HG02642 (cell line): ENCODE measurements at regions not wholly inside any gene's neighbourhood (a gene's known extent, or its start where the extent isn't known, plus 50 kb on each side); places are given as distances from the start of the nearest gene placed in this dataset.

ENCODE experiments used
- ATAC-seq: cut with Tn5 transposase; IDR thresholded peaks from one replicate; pipeline ENCODE4 v1.9.1; 2021; ENCODE audit warnings: mild to moderate bottlenecking; ENCODE audit not compliant: unreplicated experiment, poor library complexity

DNA sequence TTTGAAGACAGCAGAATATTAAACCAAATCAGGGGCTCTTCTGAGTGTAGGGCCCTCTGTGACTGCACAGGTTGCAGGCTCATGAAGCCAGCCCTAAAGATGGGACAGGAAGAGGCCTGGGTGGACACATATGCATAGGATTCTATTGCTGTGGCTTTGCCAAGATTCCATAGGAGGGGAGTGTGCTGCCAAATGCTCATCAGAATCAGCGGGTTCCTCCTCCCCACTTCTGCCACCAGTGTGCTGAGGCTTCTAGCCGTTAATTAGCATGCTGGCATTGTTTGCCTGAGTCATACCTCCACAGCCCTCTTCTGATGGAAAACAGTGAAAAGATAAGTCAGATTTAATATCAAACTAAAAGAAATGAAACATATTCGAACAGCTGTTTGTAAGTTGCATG lies 103.9 kb upstream of the TMEFF2 start:
- no peak for ATAC-seq

DNA sequence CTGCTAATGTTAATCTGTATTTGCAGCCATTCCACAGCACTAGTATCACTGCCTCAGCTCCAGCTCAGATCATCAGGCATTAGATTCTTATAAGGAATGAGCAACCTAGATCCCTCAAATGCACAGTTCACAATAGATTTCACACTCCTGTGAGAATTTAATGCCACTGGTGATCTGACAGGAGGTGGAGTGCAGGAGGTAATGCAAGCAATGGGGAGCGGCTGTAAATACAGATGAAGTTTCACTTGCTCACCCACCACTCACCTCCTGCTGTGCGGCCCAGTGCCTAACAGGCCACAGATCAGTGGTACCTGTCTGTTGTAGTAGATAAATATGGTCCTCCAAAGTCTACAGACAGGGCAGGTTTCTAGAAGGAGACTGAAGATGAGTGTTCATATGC lies 97.7 kb upstream of the TMEFF2 start:
- ATAC-seq = no peak

DNA sequence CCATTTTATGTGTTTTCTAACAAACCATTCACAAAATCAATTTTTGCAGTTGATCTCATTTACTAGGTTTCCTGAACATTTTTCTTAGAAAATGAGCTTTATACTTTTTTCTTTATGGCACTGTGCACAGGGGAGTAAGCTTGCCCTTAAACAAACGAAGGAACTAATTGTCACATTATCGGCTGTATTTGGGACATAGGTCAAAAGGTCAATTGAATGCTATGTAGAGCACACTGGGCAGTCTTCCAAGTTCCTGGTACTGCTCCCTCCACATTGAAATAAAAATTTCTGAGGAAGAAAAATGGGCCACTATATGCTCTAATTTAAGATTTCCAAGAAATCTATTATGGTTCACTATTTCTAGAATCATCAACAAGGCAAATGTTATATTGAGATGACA lies 93.6 kb upstream of the TMEFF2 start:
- no peak for ATAC-seq

DNA sequence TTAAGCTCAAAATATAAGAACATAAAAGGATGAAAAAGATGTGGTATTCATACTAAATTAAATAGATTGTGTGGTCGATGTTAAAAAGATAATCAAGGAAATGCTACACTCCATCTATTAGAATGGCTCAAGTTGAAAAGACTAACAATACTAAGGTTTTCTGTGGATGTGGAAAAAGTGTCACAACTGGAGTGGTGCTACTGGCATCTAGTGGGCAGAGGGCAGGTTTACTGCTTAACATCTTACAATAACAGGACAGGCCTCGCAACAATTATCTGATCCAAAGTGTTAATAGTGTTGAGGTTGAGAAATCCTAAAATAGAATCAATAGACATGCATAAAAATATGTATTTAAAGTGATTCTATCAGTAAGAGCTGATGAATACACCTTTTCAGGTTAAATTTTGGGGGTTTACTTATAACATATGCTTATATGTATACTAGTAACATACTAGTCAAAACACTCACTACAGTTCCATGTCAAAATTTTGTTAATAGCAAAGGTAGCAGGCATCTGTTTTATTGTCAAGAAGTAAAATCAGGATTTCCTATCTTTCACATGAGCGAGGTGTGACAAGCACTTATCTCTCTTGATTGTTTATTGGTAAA lies 91.5 kb upstream of the TMEFF2 start:
- no peak for ATAC-seq

DNA sequence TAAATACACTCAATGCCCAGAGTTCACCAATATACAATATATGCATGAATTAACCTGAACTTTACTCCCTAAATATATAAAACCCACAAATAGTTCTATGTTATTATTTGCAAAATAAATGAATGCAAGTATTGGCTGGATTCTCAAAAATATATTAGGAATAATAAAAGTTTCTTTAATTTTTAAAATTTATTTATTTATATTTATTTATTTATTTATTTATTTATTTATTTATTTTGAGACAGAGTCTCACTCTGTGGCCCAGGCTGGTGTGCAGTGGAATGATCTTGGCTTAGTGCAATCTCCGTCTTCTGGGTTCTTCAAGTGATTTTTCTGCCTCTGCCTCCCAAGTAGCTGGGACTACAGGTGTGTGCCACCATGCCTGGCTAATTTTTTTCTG lies 88.7 kb upstream of the TMEFF2 start:
- ATAC-seq = no peak

DNA sequence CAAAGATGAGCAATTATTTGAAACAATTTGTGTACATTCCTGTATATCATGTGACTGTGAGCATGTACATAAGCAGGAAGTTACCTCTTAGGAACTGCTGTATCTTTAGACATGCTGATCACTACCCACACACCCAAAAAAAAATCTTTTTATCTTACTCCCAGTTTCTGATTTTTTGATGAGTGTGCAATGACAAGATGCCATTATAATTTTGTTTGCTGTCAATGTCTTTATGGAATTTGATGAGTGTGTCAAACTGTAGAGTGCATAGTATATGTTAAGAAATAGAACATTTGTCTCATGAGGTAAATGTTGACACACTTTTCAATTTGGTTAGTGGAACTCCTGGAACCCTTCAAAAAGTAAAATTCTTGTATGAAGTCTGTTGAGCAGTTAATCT lies 84.0 kb upstream of the TMEFF2 start:
- no peak for ATAC-seq

DNA sequence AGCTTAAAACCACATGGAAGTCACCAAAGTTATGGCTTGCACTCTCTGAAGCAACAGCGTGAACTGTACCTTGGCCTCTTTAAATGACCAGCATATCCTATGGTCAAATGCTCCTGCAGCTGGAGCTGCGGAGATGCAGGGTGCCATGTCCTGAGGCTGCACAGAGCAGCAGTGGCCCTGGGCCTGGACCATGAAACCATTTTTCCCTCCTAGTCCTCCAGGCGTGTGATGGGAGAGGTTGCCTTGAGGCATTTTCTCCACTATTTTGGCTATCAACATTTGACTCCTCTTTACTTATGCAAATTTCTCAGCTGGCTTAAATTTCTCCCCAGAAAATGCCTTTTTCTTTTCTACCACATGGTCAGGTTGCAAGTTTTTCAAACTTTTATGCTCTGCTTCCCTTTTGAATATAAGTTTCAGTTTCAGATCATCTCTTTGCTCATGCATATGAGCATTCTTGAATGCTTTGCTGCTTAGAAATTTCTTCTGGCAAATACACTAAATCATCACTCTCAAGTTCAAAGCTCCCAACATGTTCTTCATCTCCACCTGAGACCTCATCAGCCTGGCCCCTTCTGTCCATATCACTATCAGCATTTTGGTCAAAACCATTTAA lies 82.9 kb upstream of the TMEFF2 start:
- no peak for ATAC-seq

DNA sequence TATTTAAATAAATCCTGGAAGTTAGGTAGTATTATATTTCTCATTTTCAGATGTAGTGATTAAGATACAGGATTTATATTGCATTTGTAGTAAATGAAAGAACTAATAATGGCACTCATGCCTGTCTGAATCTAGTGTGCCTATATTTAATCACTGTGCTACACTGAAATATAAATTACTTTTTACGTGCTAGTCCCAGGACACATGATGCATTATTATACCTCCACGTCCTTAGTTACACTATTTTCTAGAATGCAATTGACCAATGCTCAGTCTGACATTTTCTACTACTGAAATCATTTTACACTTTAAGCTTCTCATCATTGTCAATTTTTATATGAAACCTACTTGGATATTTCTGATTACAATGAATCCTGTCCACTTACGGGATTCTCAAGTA lies 80.9 kb upstream of the TMEFF2 start:
- no peak for ATAC-seq

DNA sequence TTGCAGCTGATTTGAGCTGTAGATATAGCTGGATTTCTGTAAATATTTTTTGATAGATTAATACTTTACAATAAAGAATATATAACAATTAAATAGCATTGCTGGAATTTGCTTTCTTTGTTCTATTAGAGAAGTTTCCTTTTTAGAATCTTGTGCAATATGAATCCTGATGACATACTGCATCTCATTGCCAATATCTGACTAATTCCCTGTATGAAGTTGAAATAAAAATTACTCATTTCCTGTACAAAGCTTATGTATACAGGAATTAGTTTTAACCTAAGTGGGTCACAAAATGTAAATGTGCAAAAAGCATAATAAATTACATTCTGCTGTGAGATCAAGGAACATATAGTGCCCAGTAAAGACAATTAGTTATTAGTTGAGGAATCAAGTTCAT lies 72.8 kb upstream of the TMEFF2 start:
- ATAC-seq = no peak

DNA sequence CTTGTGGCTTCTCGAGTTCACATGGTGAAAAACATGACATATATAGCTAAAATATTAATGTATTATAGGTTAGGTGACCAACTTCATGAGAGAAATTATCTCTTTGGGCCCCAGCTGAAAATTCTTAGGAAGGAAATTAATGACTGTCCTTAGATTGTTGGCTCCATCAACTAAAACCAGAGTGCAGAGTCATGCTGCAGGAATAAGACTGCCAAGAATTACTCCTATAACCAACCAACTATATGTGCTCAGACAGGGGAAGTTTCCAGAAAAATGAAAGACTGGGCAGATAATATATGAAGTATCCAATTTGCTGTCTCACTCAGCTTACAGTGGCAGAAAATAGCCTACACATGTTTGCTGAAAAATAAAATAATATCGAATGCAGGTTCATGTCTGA lies 71.0 kb upstream of the TMEFF2 start:
- ATAC-seq = no peak

DNA sequence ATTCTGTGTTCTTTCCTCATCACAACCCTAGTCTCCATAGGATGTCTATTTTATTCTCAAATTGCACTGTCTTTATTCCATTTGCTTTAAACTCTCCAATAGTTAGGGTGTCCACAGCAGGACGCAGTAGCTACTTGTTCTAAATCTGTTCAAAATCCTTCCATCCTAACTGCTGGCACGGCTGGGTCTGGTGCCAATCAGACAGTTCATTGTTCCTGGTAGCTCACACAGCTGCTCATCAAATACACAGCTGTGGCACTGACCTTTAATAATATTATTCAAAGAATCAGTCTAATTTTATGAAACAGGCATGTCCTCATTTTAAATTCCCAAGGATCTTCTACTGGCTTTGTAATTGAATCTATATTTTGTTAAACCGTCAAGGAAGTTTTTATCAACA lies 59.7 kb upstream of the TMEFF2 start:
- ATAC-seq = no peak

DNA sequence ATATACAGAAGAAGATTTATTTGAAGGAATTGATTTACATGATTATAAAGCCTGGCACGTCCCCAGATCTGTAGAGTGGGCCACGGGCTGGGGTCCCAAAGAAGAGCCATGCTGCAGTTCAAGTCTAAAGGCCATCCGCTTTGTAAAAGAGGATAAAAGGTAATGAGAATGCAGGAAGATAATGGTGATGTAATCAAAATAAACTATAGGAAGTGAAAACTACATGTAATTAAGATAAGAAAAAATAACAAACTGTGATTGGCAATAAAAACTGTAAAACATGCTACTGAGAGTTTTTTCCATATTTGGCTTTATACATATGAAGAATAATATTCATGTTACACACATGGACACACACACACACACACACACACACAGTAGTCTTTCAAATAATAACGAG lies 59.0 kb upstream of the TMEFF2 start:
- ATAC-seq = no peak

DNA sequence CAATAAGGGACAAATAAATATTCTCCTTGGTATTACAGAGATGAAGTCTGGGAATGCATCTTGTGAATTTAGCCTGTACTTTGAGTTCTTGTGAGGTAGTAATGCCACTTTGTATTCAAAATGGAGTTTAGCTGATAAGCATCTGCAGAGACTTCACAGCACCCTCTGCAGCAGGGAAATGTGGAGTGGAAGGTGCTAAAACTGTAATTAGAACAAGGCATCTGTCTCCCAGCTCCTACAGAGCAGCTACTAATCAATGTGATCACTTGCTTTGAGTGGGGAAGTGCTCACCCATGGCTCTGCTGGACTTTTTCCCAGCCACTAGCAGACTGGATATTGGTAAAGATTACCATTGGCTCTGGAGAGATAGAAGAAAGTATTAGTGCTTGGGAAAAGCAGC lies 56.2 kb upstream of the TMEFF2 start:
- no peak for ATAC-seq

DNA sequence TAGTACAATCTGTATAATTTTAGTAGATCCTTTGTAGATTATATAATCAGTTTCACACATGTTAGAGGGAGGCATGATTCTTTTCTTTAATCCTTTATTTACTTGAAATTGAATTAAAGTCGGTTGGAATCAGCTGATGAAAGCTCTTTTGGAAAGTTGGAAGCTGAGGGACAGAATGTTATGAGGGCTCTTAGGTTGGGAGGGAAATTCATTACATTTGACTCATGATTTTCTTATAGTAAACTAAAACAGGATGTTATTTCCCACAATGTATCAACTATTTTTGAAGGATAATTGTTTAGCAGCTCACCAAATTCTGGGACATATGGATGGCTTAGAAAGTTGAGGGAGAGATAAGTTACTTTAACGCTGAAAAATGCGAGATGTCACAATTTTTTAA lies 52.7 kb upstream of the TMEFF2 start:
- no peak for ATAC-seq

DNA sequence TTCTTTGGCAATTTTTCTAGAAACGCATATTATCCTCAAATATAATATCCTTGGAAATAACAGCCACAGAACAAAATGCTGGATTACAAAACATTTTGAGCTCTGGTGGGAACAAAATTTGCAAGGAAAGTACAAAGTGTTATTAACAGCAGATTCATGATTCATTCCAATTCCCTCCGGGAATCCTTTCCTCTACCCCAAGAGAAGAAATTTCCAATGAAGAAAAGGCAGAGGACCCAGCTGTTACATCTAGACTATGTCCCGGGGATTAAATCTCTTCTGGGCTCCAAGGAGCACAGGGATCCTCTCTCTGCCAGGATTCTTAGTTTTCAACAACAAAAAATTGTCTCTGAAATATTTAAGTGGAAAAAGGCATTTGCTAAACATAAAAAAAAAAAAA lies 51.6 kb upstream of the TMEFF2 start:
- no peak for ATAC-seq

DNA sequence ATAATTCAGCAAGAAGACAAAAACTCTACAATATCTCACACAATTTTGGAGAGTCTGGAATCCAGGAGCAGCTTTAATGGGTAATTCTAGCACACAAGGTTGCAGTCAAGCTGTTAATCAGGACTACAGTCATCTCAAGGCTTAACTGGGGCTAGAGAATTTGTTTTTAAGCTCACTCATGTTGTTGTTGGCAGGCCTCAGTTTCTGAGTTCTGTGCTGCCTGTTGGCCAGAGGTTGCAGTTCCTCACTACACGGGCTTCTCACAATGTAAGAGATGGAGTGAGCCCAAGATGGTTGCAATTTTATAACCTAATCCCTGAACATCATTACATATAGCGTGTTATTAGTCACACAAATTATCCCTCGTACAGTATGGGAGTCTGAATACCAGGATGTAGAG lies 50.6 kb upstream of the TMEFF2 start:
- ATAC-seq = no peak
